ENCODE measurements at regions not wholly inside any gene's neighbourhood (a gene's known extent, or its start where the extent isn't known, plus 50 kb on each side); places are given as distances from the start of the nearest gene placed in this dataset.
"Not testable (repeated sequence)": the region's sequence is repeated elsewhere in the genome, so short reads cannot be mapped to it uniquely, and the experiment has no call there.

DNA sequence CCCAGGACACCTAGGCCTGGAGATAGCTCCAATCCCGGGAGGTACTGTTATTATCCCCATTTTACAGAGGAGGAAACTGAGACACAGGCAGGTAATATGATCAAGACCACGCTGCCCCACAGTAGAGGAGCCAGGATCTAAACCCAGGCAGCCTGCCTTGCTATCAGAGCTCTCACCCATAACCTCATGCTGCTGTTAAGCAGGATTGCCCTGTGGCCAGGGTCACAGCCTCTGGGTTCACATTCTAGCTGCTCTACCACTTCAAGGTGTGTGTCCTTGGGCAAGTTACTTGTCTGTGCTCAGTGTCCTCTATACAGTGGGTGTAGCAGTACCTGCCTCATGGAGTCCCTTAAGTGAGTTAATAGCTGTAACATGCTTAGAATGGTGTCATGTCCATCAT, 1015.3 kb downstream of the KCNJ18 start:
- TF ChIP-seq, protein P1, sequence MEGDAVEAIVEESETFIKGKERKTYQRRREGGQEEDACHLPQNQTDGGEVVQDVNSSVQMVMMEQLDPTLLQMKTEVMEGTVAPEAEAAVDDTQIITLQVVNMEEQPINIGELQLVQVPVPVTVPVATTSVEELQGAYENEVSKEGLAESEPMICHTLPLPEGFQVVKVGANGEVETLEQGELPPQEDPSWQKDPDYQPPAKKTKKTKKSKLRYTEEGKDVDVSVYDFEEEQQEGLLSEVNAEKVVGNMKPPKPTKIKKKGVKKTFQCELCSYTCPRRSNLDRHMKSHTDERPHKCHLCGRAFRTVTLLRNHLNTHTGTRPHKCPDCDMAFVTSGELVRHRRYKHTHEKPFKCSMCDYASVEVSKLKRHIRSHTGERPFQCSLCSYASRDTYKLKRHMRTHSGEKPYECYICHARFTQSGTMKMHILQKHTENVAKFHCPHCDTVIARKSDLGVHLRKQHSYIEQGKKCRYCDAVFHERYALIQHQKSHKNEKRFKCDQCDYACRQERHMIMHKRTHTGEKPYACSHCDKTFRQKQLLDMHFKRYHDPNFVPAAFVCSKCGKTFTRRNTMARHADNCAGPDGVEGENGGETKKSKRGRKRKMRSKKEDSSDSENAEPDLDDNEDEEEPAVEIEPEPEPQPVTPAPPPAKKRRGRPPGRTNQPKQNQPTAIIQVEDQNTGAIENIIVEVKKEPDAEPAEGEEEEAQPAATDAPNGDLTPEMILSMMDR (IDR thresholded peaks at IDR 0.05) = no peak
- no peak for TF ChIP-seq POLR2A (IDR thresholded peaks at IDR 0.05)
- DNase-seq = no peak
- WGBS, 2 donors = 50 to 59% methylated on average over 2 of the region's 2 CpGs
- intact Hi-C loops (cut with DNase I) = no loop called here
- H3K4me1 ChIP-seq = no peaks in the 10 kb centered on the region
- H3K9me3 ChIP-seq = peaks cover 0 to 31% (median 11%) of the 10 kb centered on the region in 3 donors
- no peaks in the 10 kb centered on the region for H3K36me3 ChIP-seq
- H3K27me3 ChIP-seq = no peaks in the 10 kb centered on the region
- H3K4me3 ChIP-seq = no peak overlapping the region
- H3K27ac ChIP-seq = no peak overlapping the region

DNA sequence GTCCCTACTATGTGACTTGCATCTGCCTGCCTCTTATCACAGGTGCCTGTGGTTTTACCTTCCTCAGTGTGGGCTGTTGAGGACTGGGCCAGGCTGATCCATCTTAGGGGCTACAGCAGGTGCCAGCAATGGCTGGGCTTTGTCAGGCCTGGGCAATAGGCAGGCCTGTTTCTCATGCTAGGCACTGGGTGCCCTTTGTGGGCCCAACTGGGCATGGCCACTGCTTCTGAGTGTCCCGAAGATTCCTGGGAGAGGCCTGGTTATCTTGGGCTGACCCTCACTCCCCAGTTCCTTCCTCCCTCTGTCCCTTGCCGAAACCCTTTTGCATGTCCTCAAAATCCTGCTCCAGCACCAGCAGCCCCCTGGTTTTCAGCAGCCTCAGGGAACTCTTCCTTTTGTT, 1024.9 kb downstream of the KCNJ18 start:
- Histone ChIP-seq H3K4me1 (no peaks in the 10 kb centered on the region), H3K9me3 (peaks cover 0 to 30% (median 0%) of the 10 kb centered on the region in 3 donors), H3K27ac (no peak overlapping the region), H3K27me3 (no peaks in the 10 kb centered on the region), H3K4me3 (no peak overlapping the region), H3K36me3 (no peaks in the 10 kb centered on the region)
- TF ChIP-seq, protein P1 (IDR thresholded peaks at IDR 0.05) = no peak
- TF ChIP-seq POLR2A (IDR thresholded peaks at IDR 0.05) = no peak
- DNase-seq = no peak
- intact Hi-C loops (cut with DNase I) = no loop called here
- 68 to 72% methylated on average over 2 of the region's 2 CpGs for whole genome bisulfite sequencing, 2 donors

DNA sequence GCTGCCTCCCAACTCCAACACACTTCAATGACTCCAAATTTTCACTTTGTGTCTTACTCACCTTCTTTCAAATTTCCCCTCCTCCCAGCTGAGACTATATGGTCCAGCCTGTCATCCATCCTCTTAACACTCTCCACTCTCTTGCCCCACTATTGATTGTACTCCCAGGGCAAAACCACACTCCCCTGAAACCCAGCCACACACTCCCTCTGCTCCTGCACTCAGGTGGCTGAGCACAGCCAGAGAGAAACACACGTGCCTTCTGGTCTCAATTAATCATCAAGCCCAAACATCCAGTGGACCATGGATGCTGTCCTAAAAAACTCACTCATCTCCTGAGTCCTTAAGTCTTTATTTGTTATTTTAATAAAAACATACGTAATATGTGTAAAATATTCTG, 1026.4 kb downstream of the KCNJ18 start:
- Histone ChIP-seq H3K4me1 (no peaks in the 10 kb centered on the region), H3K27ac (no peak overlapping the region), H3K36me3 (no peaks in the 10 kb centered on the region), H3K27me3 (no peaks in the 10 kb centered on the region), H3K4me3 (no peak overlapping the region), H3K9me3 (peaks cover 0 to 34% (median 0%) of the 10 kb centered on the region in 3 donors)
- TF ChIP-seq, protein P1 (IDR thresholded peaks at IDR 0.05) = no peak
- no peak for TF ChIP-seq POLR2A (IDR thresholded peaks at IDR 0.05)
- 29 to 31% methylated on average over 2 of the region's 2 CpGs for WGBS, 2 donors
- intact Hi-C loops (cut with DNase I) = no loop called here
- no peak for DNase-seq

DNA sequence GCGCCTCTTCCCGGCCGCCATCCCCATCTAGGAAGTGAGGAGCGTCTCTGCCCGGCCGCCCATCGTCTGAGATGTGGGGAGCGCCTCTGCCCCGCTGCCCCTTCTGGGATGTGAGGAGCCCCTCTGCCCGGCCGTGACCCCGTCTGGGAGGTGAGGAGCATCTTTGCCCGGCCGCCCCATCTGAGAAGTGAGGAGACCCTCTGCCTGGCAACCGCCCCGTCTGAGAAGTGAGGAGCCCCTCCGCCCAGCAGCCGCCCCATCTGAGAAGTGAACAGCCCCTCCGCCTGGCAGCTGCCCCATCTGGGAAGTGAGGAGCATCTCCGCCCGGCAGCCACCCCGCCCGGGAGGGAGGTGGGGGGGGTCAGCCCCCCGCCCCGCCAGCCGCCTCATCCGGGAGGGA, 1048.7 kb downstream of the KCNJ18 start:
- intact Hi-C loops (cut with DNase I); H3K27ac ChIP-seq; H3K4me3 ChIP-seq; H3K4me1 ChIP-seq; DNase-seq; H3K27me3 ChIP-seq; H3K36me3 ChIP-seq: not testable (repeated sequence)
- peaks cover 0 to 56% (median 0%) of the 10 kb centered on the region in 3 donors for H3K9me3 ChIP-seq
- no CpG with 5 or more reads among the region's 27 CpGs for WGBS, 2 donors

Measured in esophagus squamous epithelium (tissue), 5 donors.